ENCODE measurements at regions not wholly inside any gene's neighbourhood (a gene's known extent, or its start where the extent isn't known, plus 50 kb on each side); places are given as distances from the start of the nearest gene placed in this dataset.
A peak's percentile ranks its signal among the peaks of the same experiment; 100 is the strongest.
"Not testable (repeated sequence)": the region's sequence is repeated elsewhere in the genome, so short reads cannot be mapped to it uniquely, and the experiment has no call there.

DNA sequence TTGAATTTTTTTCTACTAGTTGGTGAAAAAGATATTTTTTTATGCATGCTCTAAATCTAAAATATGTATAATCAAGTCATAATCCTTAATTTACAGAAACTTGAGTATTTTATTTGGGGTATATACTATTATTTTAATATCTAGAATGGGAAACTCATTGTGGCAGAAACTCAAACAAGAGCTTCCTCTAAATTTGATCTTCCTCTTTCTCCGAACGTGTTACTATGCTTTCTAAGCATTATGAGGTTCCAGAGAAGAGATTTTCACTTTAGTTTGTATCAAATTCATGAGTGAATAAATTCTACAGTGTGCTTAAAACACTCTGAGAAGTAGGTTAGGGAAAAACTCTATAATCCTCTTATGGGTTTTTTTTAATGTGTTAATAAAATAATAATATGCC is 173.1 kb downstream of the POTEB3 start:
- Histone ChIP-seq H3K4me1 (ENCODE audit: insufficient read depth, low read length) (no peaks in the 10 kb centered on the region), H3K27me3 (ENCODE audit: insufficient read depth, low read length) (no peaks in the 10 kb centered on the region), H3K79me2 (ENCODE audit: insufficient read depth, low read length) (no peaks in the 10 kb centered on the region), H3K9ac (ENCODE audit: low read length) (no peak overlapping the region), H3K9me3 (ENCODE audit: insufficient read depth, low read depth, low read length) (peaks cover 16% of the 10 kb centered on the region), H3K4me2 (ENCODE audit: low read length) (no peak overlapping the region), H4K20me1 (ENCODE audit: insufficient read depth, low read length) (no peaks in the 10 kb centered on the region), H2AFZ (ENCODE audit: low read depth, low read length) (no peak overlapping the region), H3K36me3 (ENCODE audit: insufficient read depth, low read length) (no peaks in the 10 kb centered on the region), H3K4me3 (ENCODE audit: insufficient read depth, low read depth, low read length) (no peak overlapping the region), H3K27ac (ENCODE audit: low read depth, low read length) (no peak overlapping the region)
- DNase-seq (ENCODE audit: low read depth) (no peak), FAIRE-seq (no peak)
- Mint-ChIP-seq H3K36me3 (ENCODE audit: low read depth, unreplicated experiment) (peaks cover 2% of the 10 kb centered on the region), H3K27ac (ENCODE audit: unreplicated experiment) (no peak overlapping the region), H3K4me1 (ENCODE audit: low read depth, unreplicated experiment) (no peaks in the 10 kb centered on the region), H3K9me3 (ENCODE audit: unreplicated experiment) (peaks cover 17% of the 10 kb centered on the region), H3K27me3 (ENCODE audit: low read depth, unreplicated experiment) (no peaks in the 10 kb centered on the region), H3K4me3 (ENCODE audit: unreplicated experiment) (no peak overlapping the region)
- TF ChIP-seq, protein P1, sequence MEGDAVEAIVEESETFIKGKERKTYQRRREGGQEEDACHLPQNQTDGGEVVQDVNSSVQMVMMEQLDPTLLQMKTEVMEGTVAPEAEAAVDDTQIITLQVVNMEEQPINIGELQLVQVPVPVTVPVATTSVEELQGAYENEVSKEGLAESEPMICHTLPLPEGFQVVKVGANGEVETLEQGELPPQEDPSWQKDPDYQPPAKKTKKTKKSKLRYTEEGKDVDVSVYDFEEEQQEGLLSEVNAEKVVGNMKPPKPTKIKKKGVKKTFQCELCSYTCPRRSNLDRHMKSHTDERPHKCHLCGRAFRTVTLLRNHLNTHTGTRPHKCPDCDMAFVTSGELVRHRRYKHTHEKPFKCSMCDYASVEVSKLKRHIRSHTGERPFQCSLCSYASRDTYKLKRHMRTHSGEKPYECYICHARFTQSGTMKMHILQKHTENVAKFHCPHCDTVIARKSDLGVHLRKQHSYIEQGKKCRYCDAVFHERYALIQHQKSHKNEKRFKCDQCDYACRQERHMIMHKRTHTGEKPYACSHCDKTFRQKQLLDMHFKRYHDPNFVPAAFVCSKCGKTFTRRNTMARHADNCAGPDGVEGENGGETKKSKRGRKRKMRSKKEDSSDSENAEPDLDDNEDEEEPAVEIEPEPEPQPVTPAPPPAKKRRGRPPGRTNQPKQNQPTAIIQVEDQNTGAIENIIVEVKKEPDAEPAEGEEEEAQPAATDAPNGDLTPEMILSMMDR (IDR thresholded peaks at IDR 0.05; ENCODE audit: insufficient read depth, low read depth, low read length), result no peak
- TF ChIP-seq EZH2 (IDR thresholded peaks at IDR 0.05; ENCODE audit: insufficient read depth, low read length), result no peak

GRCh38 chr15:21265628-21266027 is 174.7 kb downstream of the POTEB3 start:
- not testable (repeated sequence) for H3K4me3 ChIP-seq (ENCODE audit: insufficient read depth, low read depth, low read length); H3K4me1 Mint-ChIP-seq (ENCODE audit: low read depth, unreplicated experiment); H3K9ac ChIP-seq (ENCODE audit: low read length); H3K4me1 ChIP-seq (ENCODE audit: insufficient read depth, low read length); H3K4me2 ChIP-seq (ENCODE audit: low read length); DNase-seq (ENCODE audit: low read depth); H3K27ac Mint-ChIP-seq (ENCODE audit: unreplicated experiment); H3K4me3 Mint-ChIP-seq (ENCODE audit: unreplicated experiment); H4K20me1 ChIP-seq (ENCODE audit: insufficient read depth, low read length); H3K36me3 Mint-ChIP-seq (ENCODE audit: low read depth, unreplicated experiment); H3K27me3 Mint-ChIP-seq (ENCODE audit: low read depth, unreplicated experiment); H2AFZ ChIP-seq (ENCODE audit: low read depth, low read length); H3K36me3 ChIP-seq (ENCODE audit: insufficient read depth, low read length); H3K27me3 ChIP-seq (ENCODE audit: insufficient read depth, low read length); FAIRE-seq; H3K79me2 ChIP-seq (ENCODE audit: insufficient read depth, low read length); H3K27ac ChIP-seq (ENCODE audit: low read depth, low read length)
- H3K9me3 Mint-ChIP-seq (ENCODE audit: unreplicated experiment), result peaks cover 23% of the 10 kb centered on the region
- H3K9me3 ChIP-seq (ENCODE audit: insufficient read depth, low read depth, low read length), result peaks cover 32% of the 10 kb centered on the region

DNA sequence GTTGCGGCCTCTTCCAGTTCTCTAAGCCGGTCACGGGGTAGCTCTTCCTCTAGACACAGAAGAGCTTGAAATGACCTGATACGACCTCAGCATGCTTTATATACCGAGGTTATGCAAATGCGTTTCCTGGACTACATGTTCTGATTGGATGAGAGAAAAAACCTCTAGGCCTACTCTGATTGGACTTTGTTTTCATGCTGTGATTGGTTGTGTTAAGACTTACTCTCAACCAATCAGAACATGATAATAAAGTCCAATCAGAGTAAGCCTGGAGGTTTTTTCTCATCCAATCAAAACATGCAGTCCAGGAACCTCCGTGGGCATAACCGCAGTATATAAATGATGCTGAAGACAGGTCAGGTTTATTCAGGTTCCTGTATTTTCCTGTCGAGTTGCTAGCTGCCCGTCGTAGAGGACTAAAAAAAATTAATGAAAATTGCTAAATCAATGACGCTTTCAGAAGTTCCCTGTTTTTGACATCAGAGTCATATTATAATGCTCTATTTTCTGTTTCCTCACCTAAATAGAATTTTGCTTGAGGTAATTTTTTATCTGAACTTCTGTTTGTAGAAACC is 177.4 kb downstream of the POTEB3 start:
- Histone ChIP-seq H2AFZ (ENCODE audit: low read depth, low read length) (no peak overlapping the region), H3K4me2 (ENCODE audit: low read length) (no peak overlapping the region), H3K27me3 (ENCODE audit: insufficient read depth, low read length) (no peaks in the 10 kb centered on the region), H3K9ac (ENCODE audit: low read length) (no peak overlapping the region), H4K20me1 (ENCODE audit: insufficient read depth, low read length) (no peaks in the 10 kb centered on the region), H3K79me2 (ENCODE audit: insufficient read depth, low read length) (no peaks in the 10 kb centered on the region), H3K36me3 (ENCODE audit: insufficient read depth, low read length) (no peaks in the 10 kb centered on the region), H3K4me1 (ENCODE audit: insufficient read depth, low read length) (no peaks in the 10 kb centered on the region), H3K9me3 (ENCODE audit: insufficient read depth, low read depth, low read length) (peaks cover 21% of the 10 kb centered on the region), H3K27ac (ENCODE audit: low read depth, low read length) (no peak overlapping the region), H3K4me3 (ENCODE audit: insufficient read depth, low read depth, low read length) (no peak overlapping the region)
- Mint-ChIP-seq H3K27ac (ENCODE audit: unreplicated experiment) (no peak overlapping the region), H3K4me3 (ENCODE audit: unreplicated experiment) (no peak overlapping the region), H3K4me1 (ENCODE audit: low read depth, unreplicated experiment) (no peaks in the 10 kb centered on the region), H3K27me3 (ENCODE audit: low read depth, unreplicated experiment) (no peaks in the 10 kb centered on the region), H3K36me3 (ENCODE audit: low read depth, unreplicated experiment) (peaks cover 2% of the 10 kb centered on the region), H3K9me3 (ENCODE audit: unreplicated experiment) (peaks cover 21% of the 10 kb centered on the region)
- no peak for TF ChIP-seq EZH2 (IDR thresholded peaks at IDR 0.05; ENCODE audit: insufficient read depth, low read length)
- TF ChIP-seq, protein P1 (IDR thresholded peaks at IDR 0.05; ENCODE audit: insufficient read depth, low read depth, low read length), result no peak
- no peak for DNase-seq (ENCODE audit: low read depth)
- FAIRE-seq, result peak; percentile 65
